Panc1 (cell line): ENCODE measurements at regions not wholly inside any gene's neighbourhood (a gene's known extent, or its start where the extent isn't known, plus 50 kb on each side); places are given as distances from the start of the nearest gene placed in this dataset.

ENCODE experiments used
- ATAC-seq: fragments of 200-7000 bp; cut with Tn5 transposase; 2 replicates; pipeline ENCODE4 v1.9.1; 2020; ENCODE audit warnings: mild to moderate bottlenecking, moderate library complexity
- BruUV-seq: library from RNA; stranded (reverse); fragments of 400-500 nt; replicated peaks from 2 replicates; lab custom pipeline; 2021; lab: Mats Ljungman, UMichigan
- CTCF ChIA-PET: fragments of 300-600 bp; sonication (Branson Sonifier 250); formaldehyde crosslinking; loops from one replicate; lab custom pipeline; 2022; ENCODE audit warnings: antibody characterized with exemption; lab: Charles Lee
- POLR2A ChIA-PET: fragments of 300-600 bp; sonication (Branson Sonifier 250); formaldehyde crosslinking; loops from one replicate; lab custom pipeline; 2022; ENCODE audit warnings: antibody characterized with exemption; lab: Charles Lee
- DNase-seq: peaks from one replicate; pipeline ENCODE4 v3.0.0-alpha.2; 2010; ENCODE audit warnings: low read depth, low spot score
- H3K27ac ChIP-seq: 2 replicates; pipeline ENCODE4 v1.5.1; 2011; ENCODE audit warnings: mild to moderate bottlenecking, low read length, inconsistent platforms
- H3K27me3 ChIP-seq: fragments of 200-500 bp; sonication (Bioruptor generic); 2 replicates; pipeline ENCODE4 v1.6.0; 2014; ENCODE audit warnings: low read length, inconsistent platforms; ENCODE audit not compliant: control insufficient read depth, insufficient read depth
- H3K36me3 ChIP-seq: fragments of 200-500 bp; sonication (Bioruptor generic); 2 replicates; pipeline ENCODE4 v1.5.1; 2014; ENCODE audit warnings: inconsistent platforms, mild to moderate bottlenecking, low read length, moderate library complexity; ENCODE audit not compliant: control insufficient read depth, insufficient read depth
- H3K4me1 ChIP-seq: 2 replicates; pipeline ENCODE4 v1.5.1; 2011; ENCODE audit warnings: inconsistent platforms, mild to moderate bottlenecking, low read length, moderate library complexity; ENCODE audit not compliant: control insufficient read depth, insufficient read depth
- H3K4me3 ChIP-seq, 2 experiments: 2 replicates each; pipeline ENCODE4 v1.5.1; 2011 to 2012; ENCODE audit warnings: low read depth in 2 of 2, low read length in 2 of 2, mild to moderate bottlenecking in 2 of 2, inconsistent platforms in 1 of 2, moderate library complexity in 1 of 2
- H3K9me3 ChIP-seq: fragments of 200-500 bp; sonication (Bioruptor generic); 2 replicates; pipeline ENCODE4 v1.5.1; 2014; ENCODE audit warnings: low read depth, mild to moderate bottlenecking, inconsistent platforms, low read length, moderate library complexity; ENCODE audit not compliant: control insufficient read depth, insufficient read depth
- POLR2AphosphoS5 ChIP-seq: IDR thresholded peaks from 2 replicates; pipeline ENCODE4 v1.6.1; 2012; ENCODE audit warnings: mild to moderate bottlenecking, low read depth, low read length, moderate library complexity
- REST ChIP-seq, 2 experiments: IDR thresholded peaks; 2 replicates each; pipeline ENCODE4 v1.6.1; 2011 to 2012; ENCODE audit warnings: low read depth in 2 of 2, control low read depth in 1 of 2, low read length in 1 of 2, mild to moderate bottlenecking in 1 of 2, moderate library complexity in 1 of 2; ENCODE audit not compliant: insufficient read depth in 1 of 2
- SIN3A ChIP-seq: IDR thresholded peaks from 2 replicates; pipeline ENCODE4 v1.6.1; 2012; ENCODE audit warnings: low read depth, mild to moderate bottlenecking, low read length, moderate library complexity, borderline replicate concordance; ENCODE audit not compliant: insufficient read depth
- TCF7L2 ChIP-seq: IDR thresholded peaks from 2 replicates; pipeline ENCODE4 v1.6.1; 2011; ENCODE audit warnings: mild to moderate bottlenecking, low read depth, low read length, inconsistent platforms
- in situ Hi-C: cut with HindIII; loops from 2 replicates; pipeline ENCODE4 v1.10.0; 2016; ENCODE audit warnings: low sequenced_read_pairs, low pct_unique_long_range_greater_than_20kb
- intact Hi-C: fragments of 100-400 bp; cut with micrococcal nuclease; formaldehyde crosslinking; loops from one replicate; pipeline ENCODE4 v1.10.0; 2022; ENCODE audit not compliant: unreplicated experiment
- TF ChIP-seq, protein P1 (sequence below): fragments of 450-650 bp; IDR thresholded peaks from 2 replicates; pipeline ENCODE4 v1.5.1; 2017; ENCODE audit warnings: mild to moderate bottlenecking

DNA sequence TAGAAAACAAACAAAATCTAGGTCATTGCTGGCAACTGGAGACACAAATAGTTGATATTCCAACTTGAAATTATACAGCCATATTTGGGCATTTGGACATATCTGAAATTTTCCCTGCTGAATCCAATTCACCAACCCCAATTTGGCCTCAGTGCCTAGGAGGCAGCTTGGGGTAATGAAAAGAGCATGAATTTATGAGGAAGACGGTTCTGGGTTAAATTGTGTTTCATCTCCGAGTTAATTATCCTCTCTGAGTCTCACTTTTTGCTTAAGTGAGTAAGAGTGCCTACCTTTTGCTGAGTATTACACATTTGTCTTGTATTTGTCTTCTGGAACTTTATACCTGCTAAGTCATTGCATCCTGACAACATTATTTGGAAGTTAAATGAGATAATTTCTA is 1906.8 kb upstream of the PIK3C3 start:
- H3K27ac ChIP-seq, result no peak overlapping the region
- H3K4me1 ChIP-seq, result no peaks in the 10 kb centered on the region
- POLR2A ChIA-PET, result no interaction called here
- H3K36me3 ChIP-seq, result no peaks in the 10 kb centered on the region
- TF ChIP-seq, protein P1, sequence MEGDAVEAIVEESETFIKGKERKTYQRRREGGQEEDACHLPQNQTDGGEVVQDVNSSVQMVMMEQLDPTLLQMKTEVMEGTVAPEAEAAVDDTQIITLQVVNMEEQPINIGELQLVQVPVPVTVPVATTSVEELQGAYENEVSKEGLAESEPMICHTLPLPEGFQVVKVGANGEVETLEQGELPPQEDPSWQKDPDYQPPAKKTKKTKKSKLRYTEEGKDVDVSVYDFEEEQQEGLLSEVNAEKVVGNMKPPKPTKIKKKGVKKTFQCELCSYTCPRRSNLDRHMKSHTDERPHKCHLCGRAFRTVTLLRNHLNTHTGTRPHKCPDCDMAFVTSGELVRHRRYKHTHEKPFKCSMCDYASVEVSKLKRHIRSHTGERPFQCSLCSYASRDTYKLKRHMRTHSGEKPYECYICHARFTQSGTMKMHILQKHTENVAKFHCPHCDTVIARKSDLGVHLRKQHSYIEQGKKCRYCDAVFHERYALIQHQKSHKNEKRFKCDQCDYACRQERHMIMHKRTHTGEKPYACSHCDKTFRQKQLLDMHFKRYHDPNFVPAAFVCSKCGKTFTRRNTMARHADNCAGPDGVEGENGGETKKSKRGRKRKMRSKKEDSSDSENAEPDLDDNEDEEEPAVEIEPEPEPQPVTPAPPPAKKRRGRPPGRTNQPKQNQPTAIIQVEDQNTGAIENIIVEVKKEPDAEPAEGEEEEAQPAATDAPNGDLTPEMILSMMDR, result no peak
- TF ChIP-seq REST (IDR thresholded peaks at IDR 0.05; ENCODE audit: insufficient read depth in 1 of 2, low read depth in 2 of 2, low read length in 1 of 2) (no peak), POLR2AphosphoS5 (no peak), TCF7L2 (no peak), SIN3A (no peak)
- in situ Hi-C loops, result no loop called here
- CTCF ChIA-PET, result no interaction called here
- no peaks in the 10 kb centered on the region for H3K9me3 ChIP-seq
- no peak for DNase-seq
- ATAC-seq, result no peak
- no TSS peak for BruUV-seq
- intact Hi-C loops, result no loop called here
- no peak overlapping the region for H3K4me3 ChIP-seq
- H3K27me3 ChIP-seq, result no peaks in the 10 kb centered on the region

DNA sequence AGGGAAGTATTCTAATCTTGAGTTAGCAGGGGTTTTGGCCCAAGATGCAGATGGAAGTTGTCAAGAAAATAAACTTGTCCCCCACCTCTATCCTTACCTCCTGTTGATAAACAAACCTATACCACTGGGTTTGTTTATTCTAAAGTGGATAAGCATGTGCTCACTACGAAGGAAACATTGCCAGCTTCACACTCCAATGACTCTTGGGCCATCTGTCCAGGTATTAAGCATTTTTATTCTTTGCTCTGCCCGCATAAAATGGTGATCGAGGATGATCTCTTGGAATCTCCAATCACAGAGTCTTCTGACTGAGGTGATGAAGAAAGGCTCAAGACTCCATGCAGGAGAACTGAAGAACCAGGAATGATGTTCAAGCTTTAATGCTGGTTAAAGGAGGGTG is 1908.4 kb upstream of the PIK3C3 start:
- POLR2A ChIA-PET, result no interaction called here
- intact Hi-C loops, result no loop called here
- Histone ChIP-seq H3K9me3 (no peaks in the 10 kb centered on the region), H3K4me3 (no peak overlapping the region), H3K27ac (no peak overlapping the region), H3K4me1 (no peaks in the 10 kb centered on the region), H3K27me3 (no peaks in the 10 kb centered on the region), H3K36me3 (no peaks in the 10 kb centered on the region)
- DNase-seq (no peak), ATAC-seq (no peak)
- CTCF ChIA-PET, result no interaction called here
- no peak for TF ChIP-seq REST (IDR thresholded peaks at IDR 0.05; ENCODE audit: insufficient read depth in 1 of 2, low read depth in 2 of 2, low read length in 1 of 2)
- no peak for TF ChIP-seq TCF7L2
- TF ChIP-seq, protein P1, result no peak
- TF ChIP-seq POLR2AphosphoS5, result no peak
- no peak for TF ChIP-seq SIN3A
- in situ Hi-C loops, result no loop called here
- no TSS peak for BruUV-seq
